Activated CD4-positive, alpha-beta T cell treated with anti-CD3 and anti-CD28 coated beads for 4 hours (primary cell): ENCODE measurements at regions not wholly inside any gene's neighbourhood (a gene's known extent, or its start where the extent isn't known, plus 50 kb on each side); places are given as distances from the start of the nearest gene placed in this dataset.
"Not testable (repeated sequence)": the region's sequence is repeated elsewhere in the genome, so short reads cannot be mapped to it uniquely, and the experiment has no call there.

Source experiments
- DNase-seq, 2 donors: peaks; one replicate each; pipeline ENCODE4 v3.0.0-alpha.2; 2020

- DNase-seq = no peak
Observed at GRCh38 chr6:71056656-71057055, 99.8 kb upstream of the B3GAT2 start.

- no peak for DNase-seq
Observed at GRCh38 chr6:71066153-71066552, 109.3 kb upstream of the B3GAT2 start.

GRCh38 chr6:71067816-71068215, 111.0 kb upstream of the B3GAT2 start:
- DNase-seq = no peak

DNA sequence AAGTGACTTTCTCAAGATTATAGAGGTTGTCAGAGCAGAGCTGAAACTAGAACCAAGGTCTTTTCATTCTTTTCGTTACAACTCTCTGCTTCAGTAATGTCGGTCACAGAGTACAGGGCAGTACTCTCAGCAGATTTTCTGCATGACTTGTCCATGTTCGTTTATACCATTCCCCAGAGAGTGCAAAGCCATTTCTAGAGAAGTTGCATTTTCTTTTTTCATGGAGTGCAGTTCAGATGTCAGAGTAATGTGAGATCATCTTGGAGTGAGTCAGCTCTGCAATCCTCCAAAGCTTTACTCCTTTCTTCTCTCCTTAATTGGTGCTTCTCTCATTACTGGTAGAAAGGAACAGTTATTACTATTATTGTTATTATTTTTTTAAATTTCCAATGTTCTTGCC, 115.6 kb upstream of the B3GAT2 start:
- DNase-seq = no peak

- DNase-seq = no peak
Observed at GRCh38 chr6:71077655-71078054, 120.8 kb upstream of the B3GAT2 start.

- no peak for DNase-seq
Observed at GRCh38 chr6:71079677-71080076, 122.8 kb upstream of the B3GAT2 start.

DNA sequence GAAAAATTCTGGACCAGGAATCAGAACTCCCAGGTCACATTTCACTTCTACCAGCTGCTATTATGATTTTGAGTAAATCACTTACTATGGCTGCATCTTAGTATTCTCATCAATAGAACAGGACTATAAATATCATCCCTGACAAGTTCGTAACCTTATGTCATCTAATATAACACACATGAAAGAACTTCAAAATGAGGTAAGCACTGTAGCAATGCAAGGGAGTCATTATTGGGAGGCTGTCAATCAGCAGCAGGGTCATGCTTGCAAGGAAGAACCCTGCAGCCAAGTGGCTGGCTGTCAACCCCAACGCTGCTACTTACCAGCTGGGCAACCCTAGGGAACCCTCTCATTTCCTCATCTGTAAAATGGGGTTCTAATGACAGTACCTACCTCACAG, 123.3 kb upstream of the B3GAT2 start:
- no peak for DNase-seq

GRCh38 chr6:71080826-71081225, 124.0 kb upstream of the B3GAT2 start:
- DNase-seq = no peak

DNA sequence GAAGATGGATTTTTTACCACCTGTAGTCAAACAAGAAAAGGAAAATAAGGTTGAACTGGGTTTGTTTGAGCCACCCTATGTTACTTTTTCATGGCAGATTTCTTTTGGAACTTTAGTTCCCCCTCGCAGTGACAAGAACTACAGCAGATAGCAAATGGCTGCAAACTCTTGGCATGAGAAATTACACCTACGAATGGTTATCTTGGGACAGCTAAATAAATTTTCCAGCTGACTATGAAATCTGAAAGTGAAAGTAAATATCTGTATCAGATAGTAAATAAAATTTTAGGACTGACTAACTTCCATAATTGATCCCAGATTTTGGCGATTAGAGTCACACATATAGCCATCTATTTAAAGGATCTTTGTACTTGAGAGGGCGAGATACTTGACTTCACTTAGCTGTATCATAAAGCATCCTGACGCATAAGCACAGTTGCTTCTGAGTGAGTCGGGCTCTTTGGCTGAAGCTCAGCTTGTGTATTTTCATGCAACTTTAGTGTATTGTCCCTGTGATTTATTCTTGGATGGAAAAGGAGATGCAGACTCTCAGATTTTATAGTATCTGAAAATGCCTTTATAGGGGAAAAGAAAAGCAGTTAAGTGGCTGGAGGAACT, 125.3 kb upstream of the B3GAT2 start:
- no peak for DNase-seq

DNA sequence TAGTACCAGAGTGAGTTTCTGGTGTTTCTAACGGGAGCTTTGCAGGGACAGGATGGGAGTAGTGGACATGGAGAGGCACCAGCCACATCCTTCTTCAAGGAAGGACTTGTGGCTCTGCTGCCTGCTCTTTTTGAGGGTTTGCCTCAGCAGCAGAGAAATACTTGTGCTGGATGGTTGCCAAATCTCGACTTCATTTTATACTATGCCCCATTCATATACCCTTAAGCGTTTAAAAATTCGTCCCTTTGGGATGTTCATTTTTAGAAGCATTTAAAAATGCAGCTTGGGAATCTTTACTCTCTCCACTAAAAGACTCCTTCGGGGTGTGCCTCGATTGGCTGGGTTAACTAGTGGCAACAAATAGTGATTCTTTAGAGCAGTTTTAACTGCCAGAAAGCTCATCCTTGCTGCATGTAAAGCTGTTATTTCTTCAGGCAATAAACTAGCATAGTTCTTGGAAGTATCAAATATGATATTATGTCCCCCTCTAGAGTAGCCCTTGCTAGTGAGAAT, 126.5 kb upstream of the B3GAT2 start:
- DNase-seq = no peak

GRCh38 chr6:71088166-71088565, 131.3 kb upstream of the B3GAT2 start:
- DNase-seq = no peak

- no peak for DNase-seq
Observed at GRCh38 chr6:71090217-71090616, 133.4 kb upstream of the B3GAT2 start.

GRCh38 chr6:71091167-71091566, 134.3 kb upstream of the B3GAT2 start:
- DNase-seq = no peak

GRCh38 chr6:71091956-71092355, 135.1 kb upstream of the B3GAT2 start:
- no peak for DNase-seq

DNA sequence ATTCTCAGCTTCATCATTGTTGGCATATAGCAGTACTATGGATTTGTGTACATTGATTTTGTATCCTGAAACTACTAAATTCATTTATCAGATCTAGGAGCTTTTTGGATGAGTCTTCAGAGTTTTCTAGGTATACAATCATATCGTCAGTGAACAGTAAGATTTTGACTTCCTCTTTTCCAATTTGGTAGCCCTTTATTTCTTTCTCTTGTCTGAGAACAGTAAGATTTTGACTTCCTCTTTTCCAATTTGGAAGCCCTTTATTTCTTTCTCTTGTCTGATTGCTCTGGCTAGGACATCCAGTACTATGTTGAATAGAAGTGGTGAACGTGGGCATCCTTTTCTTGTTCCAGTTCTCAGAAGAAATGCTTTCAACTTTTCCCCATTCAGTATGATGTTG, 140.4 kb upstream of the B3GAT2 start:
- not testable (repeated sequence) for DNase-seq

DNA sequence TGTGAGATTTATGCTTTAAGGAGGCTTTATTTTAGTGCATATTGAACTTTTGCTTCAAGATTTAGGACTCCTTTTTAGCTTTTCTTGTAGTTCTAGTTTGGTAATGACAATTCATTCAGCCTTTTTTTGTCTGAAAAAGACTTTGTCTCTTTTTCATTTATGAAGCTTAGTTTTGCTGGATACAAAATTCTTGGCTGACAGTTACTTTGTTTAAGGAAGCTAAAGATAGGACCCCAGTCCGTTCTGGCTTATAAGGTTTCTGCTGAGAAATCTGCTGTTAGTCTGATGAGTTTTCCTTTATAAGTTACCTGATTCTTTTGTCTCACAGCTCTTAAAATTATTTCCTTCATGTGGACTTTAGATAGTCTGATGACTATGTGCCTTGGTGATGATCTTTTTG, 142.8 kb upstream of the B3GAT2 start:
- no peak for DNase-seq

GRCh38 chr6:71103130-71103529, 146.3 kb upstream of the B3GAT2 start:
- DNase-seq = no peak

GRCh38 chr6:71103641-71104040, 146.8 kb upstream of the B3GAT2 start:
- no peak for DNase-seq

DNA sequence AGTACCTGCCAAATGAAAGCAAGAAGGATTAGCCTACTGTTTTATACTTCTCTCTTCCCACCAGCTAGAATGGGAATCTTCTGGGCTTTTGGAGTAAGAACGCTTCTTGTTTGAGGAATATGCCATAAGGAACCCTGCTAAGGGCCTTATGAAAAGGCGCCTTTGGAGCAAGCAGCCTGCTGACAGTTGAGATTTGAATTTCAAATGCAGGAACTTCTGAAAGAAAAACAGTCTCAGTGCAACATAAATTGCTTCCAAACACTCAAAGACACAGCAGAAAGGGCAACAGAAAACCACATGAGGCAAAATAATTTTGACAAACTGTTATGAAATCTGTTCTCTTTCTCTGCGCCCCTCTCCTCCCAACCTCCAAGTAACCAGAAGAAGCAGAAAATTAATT, 149.4 kb upstream of the B3GAT2 start:
- no peak for DNase-seq

DNA sequence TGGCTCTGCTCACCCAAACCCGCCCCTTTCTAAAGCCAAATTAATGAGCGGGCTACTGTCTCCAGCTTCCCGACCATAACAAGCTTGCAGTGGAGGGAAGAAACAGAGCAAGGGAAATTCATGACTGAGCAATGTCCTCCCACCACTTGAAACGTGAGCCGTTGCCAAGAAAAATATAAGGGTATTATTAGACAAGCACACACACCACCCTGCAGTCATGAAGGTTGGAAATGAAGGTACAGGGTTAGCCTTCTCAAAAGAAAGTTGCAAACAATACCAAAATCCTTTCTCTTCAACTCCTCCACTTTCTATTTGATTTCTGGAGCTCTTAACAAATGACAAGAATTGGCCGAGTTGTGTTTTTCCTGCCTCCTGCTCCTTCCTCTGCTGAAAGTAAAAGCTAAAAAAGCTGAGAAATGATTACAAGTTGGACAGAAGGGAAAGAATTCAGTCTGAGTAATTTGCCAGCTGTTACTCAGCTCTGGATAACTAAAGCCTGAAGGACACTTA, 151.1 kb upstream of the B3GAT2 start:
- no peak for DNase-seq

DNA sequence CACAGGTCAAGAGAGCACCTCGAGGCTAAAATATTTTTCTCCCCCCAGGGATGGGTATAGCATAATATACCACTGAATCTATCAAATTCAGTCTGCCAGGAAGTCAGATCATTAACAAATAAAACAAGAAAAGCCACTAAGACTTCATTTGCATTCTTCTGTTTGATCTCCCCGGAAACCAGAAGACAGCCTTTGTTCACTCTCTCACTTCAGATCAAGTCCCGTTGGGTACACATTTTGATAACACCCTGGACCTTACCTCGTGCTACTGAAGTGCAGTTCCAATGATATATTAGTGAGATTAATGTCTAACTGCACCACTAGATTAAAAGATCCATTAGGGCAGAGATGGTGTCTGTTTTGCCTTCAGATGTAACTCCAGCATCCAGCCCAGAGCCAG, 157.7 kb upstream of the B3GAT2 start:
- no peak for DNase-seq

GRCh38 chr6:71114986-71115385, 158.1 kb upstream of the B3GAT2 start:
- DNase-seq = no peak

GRCh38 chr6:71119560-71119959, 162.7 kb upstream of the B3GAT2 start:
- DNase-seq = no peak

- DNase-seq = no peak
Observed at GRCh38 chr6:71123051-71123450, 165.6 kb upstream of the OGFRL1 start.

DNA sequence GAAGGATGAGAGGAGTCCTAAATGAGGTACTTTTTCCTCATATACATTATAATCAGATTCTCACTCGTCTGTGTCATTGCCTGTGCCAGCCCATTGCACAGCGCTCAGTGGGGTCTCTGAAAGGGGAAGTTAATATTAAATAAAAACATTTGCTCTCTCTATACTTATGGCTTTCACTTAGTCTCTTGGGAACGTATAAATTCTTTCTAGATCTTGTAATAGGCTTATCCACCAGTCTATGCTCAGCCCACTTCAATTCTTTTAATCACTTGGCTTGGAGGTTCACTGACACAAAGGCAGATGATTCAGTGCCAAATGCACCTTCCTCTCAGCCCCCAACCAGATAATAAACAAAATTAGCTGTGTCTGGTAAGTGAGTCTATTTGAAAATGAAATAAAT, 164.3 kb upstream of the OGFRL1 start:
- no peak for DNase-seq
